ENCODE measurements at regions not wholly inside any gene's neighbourhood (a gene's known extent, or its start where the extent isn't known, plus 50 kb on each side); places are given as distances from the start of the nearest gene placed in this dataset.

- TF ChIP-seq POLR2AphosphoS5 (IDR thresholded peaks at IDR 0.05), result no peak
- TF ChIP-seq REST (IDR thresholded peaks at IDR 0.05; ENCODE audit: borderline replicate concordance), result no peak
- TF ChIP-seq CTCF (IDR thresholded peaks at IDR 0.05; ENCODE audit: poor library complexity, severe bottlenecking), result no peak
- TF ChIP-seq RAD21 (conservative IDR thresholded peaks at IDR 0.05), result no peak
Observed at GRCh38 chr1:221032637-221033280, 153.5 kb downstream of the HLX start.
